ENCODE measurements at regions not wholly inside any gene's neighbourhood (a gene's known extent, or its start where the extent isn't known, plus 50 kb on each side); places are given as distances from the start of the nearest gene placed in this dataset.

DNA sequence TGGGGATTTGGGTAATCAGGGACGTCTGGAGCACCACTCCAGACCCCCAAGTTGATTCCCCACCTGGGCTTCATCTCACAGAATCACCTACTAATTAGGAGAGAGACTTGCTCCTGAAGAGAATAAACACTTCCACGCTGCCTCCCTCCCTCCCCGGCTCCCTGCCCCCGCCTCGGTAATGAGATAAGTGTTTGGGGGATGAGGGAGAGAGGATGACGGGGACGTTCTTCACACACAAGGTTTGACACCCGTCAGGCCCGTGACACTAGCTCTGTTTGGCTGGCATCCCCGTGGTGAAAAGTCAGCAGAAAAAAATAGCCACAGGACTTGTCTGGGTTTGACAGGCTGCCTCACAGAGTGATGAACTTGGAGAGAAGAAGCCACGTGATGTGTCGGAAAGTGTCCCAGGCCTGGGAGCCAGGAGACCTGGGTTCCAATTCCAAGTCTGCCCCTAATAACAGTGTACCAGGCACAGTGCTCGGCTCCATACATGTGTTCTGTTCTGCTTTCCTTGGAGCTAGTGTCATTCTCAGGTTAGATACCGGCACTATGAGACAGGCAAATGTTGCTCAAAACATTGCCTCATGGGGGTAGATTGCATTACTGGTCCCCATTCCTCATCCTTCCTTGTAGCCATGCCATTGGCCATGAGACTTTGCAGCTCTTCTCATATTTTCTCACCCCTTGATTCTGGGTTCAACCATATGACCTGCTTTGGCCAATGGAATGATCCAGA lies 578.0 kb downstream of the BCOR start:
- H3K9me3 Mint-ChIP-seq: peaks cover 21% of the 10 kb centered on the region
- peaks cover 4% of the 10 kb centered on the region for H3K27me3 Mint-ChIP-seq (ENCODE audit: low read depth)
- H3K36me3 Mint-ChIP-seq (ENCODE audit: low read depth): peaks cover 2% of the 10 kb centered on the region
- peaks cover 46% of the 10 kb centered on the region for H3K4me1 Mint-ChIP-seq
- H3K27ac Mint-ChIP-seq: peak overlapping the region; percentile 93 to 97 (median 95)
- peak overlapping the region in 1 of 3 experiments; percentile 47 for H3K4me3 Mint-ChIP-seq
- TF ChIP-seq, protein P1, sequence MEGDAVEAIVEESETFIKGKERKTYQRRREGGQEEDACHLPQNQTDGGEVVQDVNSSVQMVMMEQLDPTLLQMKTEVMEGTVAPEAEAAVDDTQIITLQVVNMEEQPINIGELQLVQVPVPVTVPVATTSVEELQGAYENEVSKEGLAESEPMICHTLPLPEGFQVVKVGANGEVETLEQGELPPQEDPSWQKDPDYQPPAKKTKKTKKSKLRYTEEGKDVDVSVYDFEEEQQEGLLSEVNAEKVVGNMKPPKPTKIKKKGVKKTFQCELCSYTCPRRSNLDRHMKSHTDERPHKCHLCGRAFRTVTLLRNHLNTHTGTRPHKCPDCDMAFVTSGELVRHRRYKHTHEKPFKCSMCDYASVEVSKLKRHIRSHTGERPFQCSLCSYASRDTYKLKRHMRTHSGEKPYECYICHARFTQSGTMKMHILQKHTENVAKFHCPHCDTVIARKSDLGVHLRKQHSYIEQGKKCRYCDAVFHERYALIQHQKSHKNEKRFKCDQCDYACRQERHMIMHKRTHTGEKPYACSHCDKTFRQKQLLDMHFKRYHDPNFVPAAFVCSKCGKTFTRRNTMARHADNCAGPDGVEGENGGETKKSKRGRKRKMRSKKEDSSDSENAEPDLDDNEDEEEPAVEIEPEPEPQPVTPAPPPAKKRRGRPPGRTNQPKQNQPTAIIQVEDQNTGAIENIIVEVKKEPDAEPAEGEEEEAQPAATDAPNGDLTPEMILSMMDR (IDR thresholded peaks at IDR 0.05; ENCODE audit: unreplicated experiment in 3 of 3): no peak

GRCh38 chrX:39525758-39526157 lies 572.0 kb downstream of the BCOR start:
- H3K27me3 Mint-ChIP-seq (ENCODE audit: low read depth): peaks cover 8% of the 10 kb centered on the region

GRCh38 chrX:39527025-39527424 lies 570.7 kb downstream of the BCOR start:
- peaks cover 8% of the 10 kb centered on the region for H3K27me3 Mint-ChIP-seq (ENCODE audit: low read depth)
- TF ChIP-seq, protein P1 (IDR thresholded peaks at IDR 0.05; ENCODE audit: unreplicated experiment in 3 of 3): no peak
- no peaks in the 10 kb centered on the region for H3K36me3 Mint-ChIP-seq (ENCODE audit: low read depth)
- H3K4me1 Mint-ChIP-seq: peaks cover 15% of the 10 kb centered on the region
- H3K4me3 Mint-ChIP-seq: no peak overlapping the region
- peak overlapping the region; percentile 38 to 75 (median 54) for H3K27ac Mint-ChIP-seq
- H3K9me3 Mint-ChIP-seq: peaks cover 21% of the 10 kb centered on the region

More at GRCh38 chrX:39525758-39526157, 572.0 kb downstream of the BCOR start:
- TF ChIP-seq, protein P1 (IDR thresholded peaks at IDR 0.05; ENCODE audit: unreplicated experiment in 3 of 3): no peak
- Mint-ChIP-seq H3K36me3 (ENCODE audit: low read depth) (no peaks in the 10 kb centered on the region), H3K4me3 (no peak overlapping the region), H3K27ac (no peak overlapping the region), H3K9me3 (peaks cover 26% of the 10 kb centered on the region), H3K4me1 (peaks cover 15% of the 10 kb centered on the region)

DNA sequence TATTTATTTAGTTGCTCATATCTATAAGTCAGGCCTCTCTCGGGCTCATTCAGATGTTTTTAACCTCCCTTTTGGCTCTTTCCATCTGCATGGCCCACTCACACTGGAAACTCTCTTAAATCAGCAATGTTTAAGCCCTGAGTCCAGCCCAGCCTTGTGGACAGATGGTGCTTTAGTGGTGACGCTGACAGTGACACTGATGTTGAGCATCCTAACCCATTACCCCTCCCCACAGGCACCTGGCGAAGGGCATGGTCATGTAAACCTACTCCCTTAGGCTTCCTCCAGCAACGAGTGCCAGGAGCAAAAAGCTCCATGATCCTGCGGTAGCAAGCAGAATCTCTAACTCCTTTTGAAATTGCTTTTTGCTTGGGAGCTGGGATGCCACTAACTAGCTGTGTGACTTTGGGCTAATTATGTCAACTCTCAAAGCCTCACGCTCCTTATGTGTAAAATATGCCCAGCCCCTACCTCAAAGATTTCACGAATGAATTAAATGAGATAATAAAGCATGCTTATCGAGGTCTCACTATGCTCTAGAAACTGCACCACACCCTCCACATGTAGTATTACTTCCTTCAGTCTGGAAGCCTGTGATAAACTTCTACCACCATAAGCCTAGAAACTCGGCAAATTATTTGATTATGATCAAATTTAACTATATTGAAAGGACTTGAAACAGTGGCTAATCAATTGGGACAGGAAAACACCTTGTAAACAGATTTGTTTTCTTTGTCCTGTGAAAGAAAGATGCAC lies 569.4 kb downstream of the BCOR start:
- H3K9me3 Mint-ChIP-seq: peaks cover 18% of the 10 kb centered on the region

DNA sequence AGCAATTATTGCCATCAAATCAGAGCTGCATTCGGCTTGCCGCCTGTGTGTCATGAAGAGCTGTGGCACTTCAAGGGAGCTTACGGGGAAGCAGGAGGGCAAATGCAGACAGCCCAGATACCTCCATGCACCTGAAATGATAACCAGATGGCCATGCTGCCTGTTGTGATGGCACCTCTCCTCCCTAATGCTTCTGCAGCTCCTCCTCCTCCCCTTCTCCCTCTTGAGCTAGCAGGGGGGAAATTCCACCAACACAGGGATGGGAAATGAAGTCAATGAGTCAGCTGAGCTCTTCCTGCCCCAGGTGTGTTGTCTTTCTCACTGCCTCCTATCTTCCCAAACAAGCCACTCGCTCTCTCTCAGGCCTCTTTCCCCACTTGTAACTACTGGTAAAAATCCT lies 565.0 kb downstream of the BCOR start:
- TF ChIP-seq, protein P1 (IDR thresholded peaks at IDR 0.05; ENCODE audit: unreplicated experiment in 3 of 3): no peak
- Mint-ChIP-seq H3K4me1 (peaks cover 50% of the 10 kb centered on the region), H3K9me3 (peaks cover 7% of the 10 kb centered on the region), H3K4me3 (no peak overlapping the region), H3K36me3 (ENCODE audit: low read depth) (no peaks in the 10 kb centered on the region), H3K27ac (peak overlapping the region in 2 of 3 experiments; percentile 31 to 81), H3K27me3 (ENCODE audit: low read depth) (no peaks in the 10 kb centered on the region)

More for the DNA sequence above, 569.4 kb downstream of the BCOR start:
- TF ChIP-seq, protein P1 (IDR thresholded peaks at IDR 0.05; ENCODE audit: unreplicated experiment in 3 of 3): no peak
- Mint-ChIP-seq H3K4me1 (peaks cover 25% of the 10 kb centered on the region), H3K36me3 (ENCODE audit: low read depth) (no peaks in the 10 kb centered on the region), H3K4me3 (no peak overlapping the region), H3K27ac (peak overlapping the region; percentile 22 to 95 (median 75)), H3K27me3 (ENCODE audit: low read depth) (peaks cover 5% of the 10 kb centered on the region)

Measured in nephron (organoid).